Thoracic aorta (tissue), 2 donors: ENCODE measurements at regions not wholly inside any gene's neighbourhood (a gene's known extent, or its start where the extent isn't known, plus 50 kb on each side); places are given as distances from the start of the nearest gene placed in this dataset.

Experiments
- ATAC-seq: fragments of 150-250 bp; one replicate; pipeline ENCODE4 v1.8.0; 2017; ENCODE audit warnings: low read depth; ENCODE audit not compliant: insufficient number of reproducible peaks, low FRiP score
- DNase-seq: peaks from one replicate; pipeline ENCODE4 v3.0.0-alpha.2; 2020; ENCODE audit warnings: low spot score
- H3K27ac ChIP-seq, 2 donors: fragments of 200-600 bp; sonication (generic); 1 replicate in 1 of 2; 2 replicates in 1 of 2; pipeline ENCODE4 v1.5.1; 2016; ENCODE audit warnings: mild to moderate bottlenecking in 2 of 2, moderate library complexity in 2 of 2
- H3K27me3 ChIP-seq: fragments of 200-600 bp; sonication (generic); replicated peaks from 2 replicates; pipeline ENCODE4 v1.6.0; 2016; ENCODE audit warnings: mild to moderate bottlenecking; ENCODE audit not compliant: insufficient read depth
- H3K36me3 ChIP-seq: fragments of 200-600 bp; sonication (generic); one replicate; pipeline ENCODE4 v1.5.1; 2016
- H3K4me1 ChIP-seq, 2 donors: fragments of 200-600 bp; sonication (generic); 1 replicate in 1 of 2; 2 replicates in 1 of 2; pipeline versions ENCODE4 v1.5.1 to v1.6.0; 2016; ENCODE audit warnings: low read depth in 2 of 2, mild to moderate bottlenecking in 1 of 2; ENCODE audit not compliant: control insufficient read depth in 1 of 2
- H3K4me3 ChIP-seq: fragments of 200-600 bp; sonication (generic); 2 replicates; pipeline ENCODE4 v1.5.1; 2016; ENCODE audit warnings: mild to moderate bottlenecking
- H3K9me3 ChIP-seq: fragments of 200-600 bp; sonication (generic); 2 replicates; pipeline ENCODE4 v1.5.1; 2016
- CTCF ChIP-seq: fragments of 200-600 bp; sonication (generic); IDR thresholded peaks from one replicate; pipeline ENCODE4 v1.5.1; 2019; ENCODE audit warnings: antibody characterized with exemption

- Histone ChIP-seq H3K4me1 (no peaks in the 10 kb centered on the region), H3K27me3 (no peaks in the 10 kb centered on the region), H3K36me3 (no peaks in the 10 kb centered on the region), H3K4me3 (no peak overlapping the region), H3K9me3 (no peaks in the 10 kb centered on the region), H3K27ac (no peak overlapping the region)
- DNase-seq (no peak), ATAC-seq (no peak)
- TF ChIP-seq CTCF, result no peak
Observed at GRCh38 chr13:40329781-40330485, 336.5 kb downstream of the FOXO1 start.

- H3K4me3 ChIP-seq, result no peak overlapping the region
- H3K9me3 ChIP-seq, result no peaks in the 10 kb centered on the region
- ATAC-seq (no peak), DNase-seq (no peak)
- H3K4me1 ChIP-seq, result peaks cover 0 to under 1% of the 10 kb centered on the region in 2 donors
- no peaks in the 10 kb centered on the region for H3K36me3 ChIP-seq
- no peak overlapping the region for H3K27ac ChIP-seq
- no peaks in the 10 kb centered on the region for H3K27me3 ChIP-seq
- TF ChIP-seq CTCF, result no peak
Observed at GRCh38 chr13:40330950-40331349, 335.5 kb downstream of the FOXO1 start.

GRCh38 chr13:40331802-40332201 is 334.6 kb downstream of the FOXO1 start:
- H3K27ac ChIP-seq, result no peak overlapping the region
- no peaks in the 10 kb centered on the region for H3K36me3 ChIP-seq
- no peaks in the 10 kb centered on the region for H3K27me3 ChIP-seq
- no peak overlapping the region for H3K4me3 ChIP-seq
- TF ChIP-seq CTCF, result no peak
- peaks cover 0 to 9% of the 10 kb centered on the region in 2 donors for H3K4me1 ChIP-seq
- no peak for DNase-seq
- ATAC-seq, result no peak
- H3K9me3 ChIP-seq, result no peaks in the 10 kb centered on the region

GRCh38 chr13:40333226-40333625 is 333.2 kb downstream of the FOXO1 start:
- TF ChIP-seq CTCF, result no peak
- ATAC-seq, result no peak
- no peak overlapping the region for H3K4me3 ChIP-seq

GRCh38 chr13:40334031-40334430 is 332.4 kb downstream of the FOXO1 start:
- Histone ChIP-seq H3K36me3 (no peaks in the 10 kb centered on the region), H3K9me3 (no peaks in the 10 kb centered on the region), H3K4me3 (no peak overlapping the region), H3K27me3 (no peaks in the 10 kb centered on the region), H3K27ac (no peak overlapping the region), H3K4me1 (peaks cover 0 to 13% of the 10 kb centered on the region in 2 donors)
- no peak for TF ChIP-seq CTCF
- no peak for ATAC-seq
- no peak for DNase-seq

More at GRCh38 chr13:40333226-40333625, 333.2 kb downstream of the FOXO1 start:
- H3K4me1 ChIP-seq, result peaks cover 0 to 13% of the 10 kb centered on the region in 2 donors
- DNase-seq, result no peak
- H3K9me3 ChIP-seq, result no peaks in the 10 kb centered on the region
- no peaks in the 10 kb centered on the region for H3K36me3 ChIP-seq
- H3K27me3 ChIP-seq, result no peaks in the 10 kb centered on the region
- H3K27ac ChIP-seq, result no peak overlapping the region
